ENCODE measurements at regions not wholly inside any gene's neighbourhood (a gene's known extent, or its start where the extent isn't known, plus 50 kb on each side); places are given as distances from the start of the nearest gene placed in this dataset.
"Not testable (repeated sequence)": the region's sequence is repeated elsewhere in the genome, so short reads cannot be mapped to it uniquely, and the experiment has no call there.

DNA sequence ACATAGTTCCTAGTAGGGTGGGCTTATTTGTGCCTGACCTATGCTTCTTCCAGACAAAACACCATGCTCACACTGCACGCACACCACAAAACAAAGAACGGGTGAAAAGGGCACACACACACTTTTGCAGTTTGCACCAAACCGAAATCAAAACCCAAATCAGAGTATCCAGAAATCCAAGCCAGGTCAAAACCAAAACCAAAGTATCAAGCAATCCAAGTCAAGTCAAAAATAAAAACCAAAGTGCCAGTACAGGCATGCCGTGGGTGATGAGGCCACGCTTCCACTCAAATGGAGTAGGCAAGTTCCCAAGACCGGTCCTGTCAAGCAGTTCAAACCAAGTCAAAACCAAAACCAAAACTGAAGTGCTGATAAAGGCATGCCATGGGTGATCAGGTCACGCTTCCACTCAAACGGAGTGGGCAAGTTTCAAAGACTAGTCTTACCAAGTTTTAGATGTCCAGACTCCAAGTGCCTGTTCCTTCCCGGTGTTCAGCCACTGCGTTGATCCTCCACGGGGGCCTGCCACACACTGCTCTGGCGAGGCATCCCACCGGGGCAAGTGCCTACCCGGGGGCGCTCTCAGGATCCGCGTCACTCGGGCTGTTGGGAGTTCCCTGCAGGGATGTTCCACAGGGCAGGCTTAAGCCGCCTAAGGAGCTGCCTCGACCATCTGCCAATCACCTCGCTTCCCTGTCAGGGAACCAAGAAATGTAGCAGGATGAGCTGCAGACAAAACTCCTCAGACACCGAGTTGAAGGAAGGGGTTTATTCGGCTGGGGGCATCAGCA lies 184.5 kb upstream of the SGO1 start:
- H4K20me1 ChIP-seq (ENCODE audit: insufficient read depth, low read length); H3K4me3 ChIP-seq (ENCODE audit: insufficient read depth, low read depth, low read length); in situ Hi-C loops (cut with MboI; ENCODE audit: low sequenced_read_pairs); H3K14ac ChIP-seq (replicated peaks; ENCODE audit: low read depth, low read length); dilution Hi-C loops (cut with HindIII; ENCODE audit: low sequenced_read_pairs, unreplicated experiment); H3K9me1 ChIP-seq (ENCODE audit: insufficient read depth, low read length); H3K79me1 ChIP-seq (ENCODE audit: low read depth in 1 of 2, low read length in 2 of 2); H2BK5ac ChIP-seq (ENCODE audit: low read depth, low read length, poor library complexity, severe bottlenecking); POLR2A ChIA-PET (ENCODE audit: unreplicated experiment); H3K18ac ChIP-seq (ENCODE audit: low read depth, low read length); H2BK120ac ChIP-seq (ENCODE audit: low read depth, low read length); BruUV-seq (replicated peaks); intact Hi-C loops (cut with micrococcal nuclease); H2BK15ac ChIP-seq (ENCODE audit: low read depth, low read length); H3K4ac ChIP-seq (ENCODE audit: low read depth, low read length); H2AFZ ChIP-seq (replicated peaks; ENCODE audit: low read length, poor library complexity); DNase-seq; H2AK9ac ChIP-seq (replicated peaks; ENCODE audit: low read depth, low read length, poor library complexity); H3K9me3 ChIP-seq (ENCODE audit: control insufficient read depth, insufficient read depth, low read length); H3K27me3 ChIP-seq (ENCODE audit: control insufficient read depth, insufficient read depth, low read length); H4K91ac ChIP-seq (ENCODE audit: insufficient read depth, low read depth, low read length); H2BK20ac ChIP-seq (ENCODE audit: low read depth, low read length); H2AK5ac ChIP-seq (ENCODE audit: low read depth, low read length); H3K36me3 ChIP-seq (ENCODE audit: control insufficient read depth, insufficient read depth, low read length); H4K8ac ChIP-seq (ENCODE audit: low read depth in 2 of 2, low read length in 2 of 2); H3K4me2 ChIP-seq (ENCODE audit: low read depth, low read length); H3K9ac ChIP-seq (ENCODE audit: low read depth, low read length); ATAC-seq (ENCODE audit: low read depth); H3K56ac ChIP-seq (ENCODE audit: extremely low read depth, insufficient read depth, low read length); H3K27ac ChIP-seq (ENCODE audit: insufficient read depth, low read length); CTCF ChIA-PET; H3K23ac ChIP-seq (ENCODE audit: low read depth, low read length); H4K5ac ChIP-seq (ENCODE audit: low read depth, low read length); H3K4me1 ChIP-seq (ENCODE audit: control insufficient read depth, insufficient read depth, low read length): not testable (repeated sequence)
- 87% methylated on average over 10 of the region's 23 CpGs; no CpG with 5 or more reads in 1 of the 2 experiments for WGBS, 2 experiments (ENCODE audit: extremely low coverage in 2 of 2, insufficient read length in 1 of 2)
